PC-3 (cell line): ENCODE measurements at regions not wholly inside any gene's neighbourhood (a gene's known extent, or its start where the extent isn't known, plus 50 kb on each side); places are given as distances from the start of the nearest gene placed in this dataset.

ENCODE experiments used
- ATAC-seq: fragments of 200-7000 bp; cut with Tn5 transposase; 2 replicates; pipeline ENCODE4 v1.9.1; 2020; ENCODE audit warnings: mild to moderate bottlenecking, moderate library complexity
- BruUV-seq: library from RNA; stranded (reverse); fragments of 400-500 nt; replicated peaks from 2 replicates; lab custom pipeline; 2021; lab: Mats Ljungman, UMichigan
- CTCF ChIA-PET: fragments of 300-600 bp; sonication (Branson Sonifier 250); formaldehyde crosslinking; loops from one replicate; lab custom pipeline; 2022; ENCODE audit warnings: antibody characterized with exemption; lab: Charles Lee
- POLR2A ChIA-PET: fragments of 300-600 bp; sonication (Branson Sonifier 250); formaldehyde crosslinking; loops from one replicate; lab custom pipeline; 2022; ENCODE audit warnings: antibody characterized with exemption; ENCODE audit not compliant: unreplicated experiment; lab: Charles Lee
- DNase-seq: peaks from one replicate; pipeline ENCODE4 v3.0.0-alpha.2; 2015
- H2AFZ ChIP-seq: fragments of 300-600 bp; sonication (generic); 2 replicates; pipeline ENCODE4 v1.6.0; 2016; ENCODE audit warnings: antibody characterized with exemption, low read length
- H3F3A ChIP-seq: fragments of 300-600 bp; sonication (generic); one replicate; pipeline ENCODE4 v1.6.0; 2017; ENCODE audit warnings: antibody characterized with exemption, low read length, control low read depth, mild to moderate bottlenecking; ENCODE audit not compliant: unreplicated experiment
- H3K27ac ChIP-seq: fragments of 300-600 bp; sonication (generic); 2 replicates; pipeline ENCODE4 v1.5.1; 2016; ENCODE audit warnings: mild to moderate bottlenecking, low read length
- H3K27me3 ChIP-seq: fragments of 300-600 bp; sonication (generic); 2 replicates; pipeline ENCODE4 v1.6.1; 2016; ENCODE audit warnings: low read length, mixed read lengths
- H3K36me3 ChIP-seq: fragments of 300-600 bp; sonication (generic); 2 replicates; pipeline ENCODE4 v1.6.1; 2016; ENCODE audit warnings: low read depth, mixed run types, low read length, mixed read lengths
- H3K4me1 ChIP-seq: fragments of 300-600 bp; sonication (generic); 2 replicates; pipeline ENCODE4 v1.5.1; 2016; ENCODE audit warnings: low read length; ENCODE audit not compliant: insufficient read depth
- H3K4me2 ChIP-seq: fragments of 300-600 bp; sonication (generic); 2 replicates; pipeline ENCODE4 v1.6.0; 2016; ENCODE audit warnings: low read length
- H3K4me3 ChIP-seq: fragments of 300-600 bp; sonication (generic); 2 replicates; pipeline ENCODE4 v1.5.1; 2016; ENCODE audit warnings: mild to moderate bottlenecking, low read length, mixed read lengths
- H3K79me2 ChIP-seq: fragments of 300-600 bp; sonication (generic); 2 replicates; pipeline ENCODE4 v1.6.1; 2017; ENCODE audit warnings: low read length, mixed read lengths
- H3K9ac ChIP-seq: fragments of 300-600 bp; sonication (generic); 2 replicates; pipeline ENCODE4 v1.6.0; 2016; ENCODE audit warnings: mild to moderate bottlenecking, low read length
- H3K9me2 ChIP-seq: fragments of 300-600 bp; sonication (generic); replicated peaks from 2 replicates; pipeline ENCODE4 v1.6.1; 2016; ENCODE audit warnings: mixed run types, low read length, mixed read lengths
- H3K9me3 ChIP-seq: fragments of 300-600 bp; sonication (generic); 2 replicates; pipeline ENCODE4 v1.6.1; 2016; ENCODE audit warnings: low read length, mixed read lengths
- H4K20me1 ChIP-seq: fragments of 300-600 bp; sonication (generic); 2 replicates; pipeline ENCODE4 v1.6.1; 2016; ENCODE audit warnings: low read length, mixed read lengths
- EZH2 ChIP-seq: fragments of 300-600 bp; sonication (generic); IDR thresholded peaks from one replicate; pipeline ENCODE4 v1.6.1; 2017; ENCODE audit warnings: antibody characterized with exemption, mild to moderate bottlenecking, low read length; ENCODE audit not compliant: unreplicated experiment
- EZH2phosphoT487 ChIP-seq: fragments of 300-600 bp; sonication (generic); IDR thresholded peaks from 2 replicates; pipeline ENCODE4 v1.6.1; 2018; ENCODE audit warnings: mild to moderate bottlenecking, antibody characterized with exemption, low read length, borderline replicate concordance
- intact Hi-C: fragments of 100-400 bp; cut with micrococcal nuclease; formaldehyde crosslinking; loops from 2 replicates; pipeline ENCODE4 v1.9.0; 2023
- TF ChIP-seq, protein P1 (sequence below): fragments of 300-600 bp; sonication (generic); conservative IDR thresholded peaks from 2 replicates; pipeline ENCODE4 v1.5.1; 2017; ENCODE audit warnings: antibody characterized with exemption, low read depth, mild to moderate bottlenecking, low read length

GRCh38 chr3:144444061-144444460 lies 472.4 kb downstream of the DIPK2A start:
- ChIA-PET POLR2A (no interaction called here), CTCF (no interaction called here)
- DNase-seq (no peak), ATAC-seq (no peak)
- Histone ChIP-seq H3K4me1 (no peaks in the 10 kb centered on the region), H3K9me3 (no peaks in the 10 kb centered on the region), H3K27ac (no peak overlapping the region), H3K4me3 (no peak overlapping the region), H2AFZ (no peak overlapping the region), H3K27me3 (no peaks in the 10 kb centered on the region), H3K79me2 (no peaks in the 10 kb centered on the region), H3F3A (no peaks in the 10 kb centered on the region), H3K9me2 (no peaks in the 10 kb centered on the region), H3K9ac (no peak overlapping the region), H4K20me1 (no peaks in the 10 kb centered on the region), H3K36me3 (no peaks in the 10 kb centered on the region), H3K4me2 (no peak overlapping the region)
- no peak for TF ChIP-seq EZH2
- TF ChIP-seq, protein P1, sequence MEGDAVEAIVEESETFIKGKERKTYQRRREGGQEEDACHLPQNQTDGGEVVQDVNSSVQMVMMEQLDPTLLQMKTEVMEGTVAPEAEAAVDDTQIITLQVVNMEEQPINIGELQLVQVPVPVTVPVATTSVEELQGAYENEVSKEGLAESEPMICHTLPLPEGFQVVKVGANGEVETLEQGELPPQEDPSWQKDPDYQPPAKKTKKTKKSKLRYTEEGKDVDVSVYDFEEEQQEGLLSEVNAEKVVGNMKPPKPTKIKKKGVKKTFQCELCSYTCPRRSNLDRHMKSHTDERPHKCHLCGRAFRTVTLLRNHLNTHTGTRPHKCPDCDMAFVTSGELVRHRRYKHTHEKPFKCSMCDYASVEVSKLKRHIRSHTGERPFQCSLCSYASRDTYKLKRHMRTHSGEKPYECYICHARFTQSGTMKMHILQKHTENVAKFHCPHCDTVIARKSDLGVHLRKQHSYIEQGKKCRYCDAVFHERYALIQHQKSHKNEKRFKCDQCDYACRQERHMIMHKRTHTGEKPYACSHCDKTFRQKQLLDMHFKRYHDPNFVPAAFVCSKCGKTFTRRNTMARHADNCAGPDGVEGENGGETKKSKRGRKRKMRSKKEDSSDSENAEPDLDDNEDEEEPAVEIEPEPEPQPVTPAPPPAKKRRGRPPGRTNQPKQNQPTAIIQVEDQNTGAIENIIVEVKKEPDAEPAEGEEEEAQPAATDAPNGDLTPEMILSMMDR = no peak
- TF ChIP-seq EZH2phosphoT487 = no peak
- no TSS peak for BruUV-seq
- intact Hi-C loops = no loop called here

DNA sequence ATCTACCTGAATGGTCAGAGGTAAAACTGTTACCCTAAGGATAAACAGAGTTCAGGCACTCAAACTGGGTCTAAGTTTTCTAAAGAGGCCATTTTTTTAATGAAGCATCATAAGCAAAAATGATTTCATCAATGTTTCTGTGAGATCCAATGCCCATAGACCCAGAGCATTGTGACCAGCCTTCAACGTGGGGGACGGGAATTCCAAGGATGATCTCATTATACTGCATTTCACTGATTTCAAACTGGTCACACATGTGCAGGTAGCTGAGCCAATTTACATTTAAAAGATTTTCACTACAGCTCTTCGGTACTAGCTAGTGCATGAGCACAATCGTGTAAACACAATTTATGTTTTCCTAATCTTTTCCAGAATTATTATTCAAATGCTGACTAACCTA lies 472.9 kb downstream of the DIPK2A start:
- H3K4me1 ChIP-seq = no peaks in the 10 kb centered on the region
- no peaks in the 10 kb centered on the region for H4K20me1 ChIP-seq
- no peaks in the 10 kb centered on the region for H3K9me2 ChIP-seq
- ATAC-seq = no peak
- TF ChIP-seq EZH2phosphoT487 = no peak
- no peak for TF ChIP-seq EZH2
- TF ChIP-seq, protein P1 = no peak
- H3K9me3 ChIP-seq = no peaks in the 10 kb centered on the region
- H3K27ac ChIP-seq = no peak overlapping the region
- no peak overlapping the region for H2AFZ ChIP-seq
- H3K9ac ChIP-seq = no peak overlapping the region
- no peaks in the 10 kb centered on the region for H3K36me3 ChIP-seq
- no peaks in the 10 kb centered on the region for H3K27me3 ChIP-seq
- DNase-seq = no peak
- intact Hi-C loops = no loop called here
- ChIA-PET POLR2A (no interaction called here), CTCF (no interaction called here)
- BruUV-seq = no TSS peak
- no peaks in the 10 kb centered on the region for H3F3A ChIP-seq
- no peak overlapping the region for H3K4me3 ChIP-seq
- no peak overlapping the region for H3K4me2 ChIP-seq
- H3K79me2 ChIP-seq = no peaks in the 10 kb centered on the region

GRCh38 chr3:144455841-144456440 lies 484.3 kb downstream of the DIPK2A start:
- Histone ChIP-seq H3K4me1 (no peaks in the 10 kb centered on the region), H3K79me2 (no peaks in the 10 kb centered on the region), H3K27ac (no peak overlapping the region), H3K27me3 (no peaks in the 10 kb centered on the region), H3K4me2 (no peak overlapping the region), H3K9me2 (no peaks in the 10 kb centered on the region), H3F3A (no peaks in the 10 kb centered on the region), H3K9ac (no peak overlapping the region), H3K36me3 (no peaks in the 10 kb centered on the region), H3K4me3 (no peak overlapping the region), H2AFZ (no peak overlapping the region), H3K9me3 (no peaks in the 10 kb centered on the region), H4K20me1 (no peaks in the 10 kb centered on the region)
- intact Hi-C loops = no loop called here
- ChIA-PET POLR2A (no interaction called here), CTCF (no interaction called here)
- TF ChIP-seq, protein P1 = no peak
- no TSS peak for BruUV-seq
- ATAC-seq = no peak
- no peak for DNase-seq
